ENCODE measurements at regions not wholly inside any gene's neighbourhood (a gene's known extent, or its start where the extent isn't known, plus 50 kb on each side); places are given as distances from the start of the nearest gene placed in this dataset.

GRCh38 chr2:60106836-60107529 lies 446.5 kb downstream of the BCL11A start:
- H3K9me3 Mint-ChIP-seq (ENCODE audit: low read depth, unreplicated experiment): peaks cover 6% of the 10 kb centered on the region
- no TSS peak for BruUV-seq (replicated peaks)
- no peak for DNase-seq
- no peak overlapping the region for H3K27ac Mint-ChIP-seq (ENCODE audit: unreplicated experiment)
- intact Hi-C loops (cut with micrococcal nuclease; ENCODE audit: unreplicated experiment): no loop called here
- CTCF ChIA-PET: interaction anchor here (0.5 kb wide), 1 partner anchor 451 kb away, joined by 4 read pairs; no protein-coding TSS in a partner anchor
- no peak overlapping the region for H3K4me3 Mint-ChIP-seq (ENCODE audit: low read depth, unreplicated experiment)
- H3K27me3 Mint-ChIP-seq (ENCODE audit: unreplicated experiment): no peaks in the 10 kb centered on the region
- no peaks in the 10 kb centered on the region for H3K4me1 Mint-ChIP-seq (ENCODE audit: low read depth, unreplicated experiment)
- TF ChIP-seq, protein P1, sequence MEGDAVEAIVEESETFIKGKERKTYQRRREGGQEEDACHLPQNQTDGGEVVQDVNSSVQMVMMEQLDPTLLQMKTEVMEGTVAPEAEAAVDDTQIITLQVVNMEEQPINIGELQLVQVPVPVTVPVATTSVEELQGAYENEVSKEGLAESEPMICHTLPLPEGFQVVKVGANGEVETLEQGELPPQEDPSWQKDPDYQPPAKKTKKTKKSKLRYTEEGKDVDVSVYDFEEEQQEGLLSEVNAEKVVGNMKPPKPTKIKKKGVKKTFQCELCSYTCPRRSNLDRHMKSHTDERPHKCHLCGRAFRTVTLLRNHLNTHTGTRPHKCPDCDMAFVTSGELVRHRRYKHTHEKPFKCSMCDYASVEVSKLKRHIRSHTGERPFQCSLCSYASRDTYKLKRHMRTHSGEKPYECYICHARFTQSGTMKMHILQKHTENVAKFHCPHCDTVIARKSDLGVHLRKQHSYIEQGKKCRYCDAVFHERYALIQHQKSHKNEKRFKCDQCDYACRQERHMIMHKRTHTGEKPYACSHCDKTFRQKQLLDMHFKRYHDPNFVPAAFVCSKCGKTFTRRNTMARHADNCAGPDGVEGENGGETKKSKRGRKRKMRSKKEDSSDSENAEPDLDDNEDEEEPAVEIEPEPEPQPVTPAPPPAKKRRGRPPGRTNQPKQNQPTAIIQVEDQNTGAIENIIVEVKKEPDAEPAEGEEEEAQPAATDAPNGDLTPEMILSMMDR (IDR thresholded peaks at IDR 0.05; ENCODE audit: unreplicated experiment): no peak
- no peaks in the 10 kb centered on the region for H3K36me3 Mint-ChIP-seq (ENCODE audit: insufficient read depth, unreplicated experiment)

DNA sequence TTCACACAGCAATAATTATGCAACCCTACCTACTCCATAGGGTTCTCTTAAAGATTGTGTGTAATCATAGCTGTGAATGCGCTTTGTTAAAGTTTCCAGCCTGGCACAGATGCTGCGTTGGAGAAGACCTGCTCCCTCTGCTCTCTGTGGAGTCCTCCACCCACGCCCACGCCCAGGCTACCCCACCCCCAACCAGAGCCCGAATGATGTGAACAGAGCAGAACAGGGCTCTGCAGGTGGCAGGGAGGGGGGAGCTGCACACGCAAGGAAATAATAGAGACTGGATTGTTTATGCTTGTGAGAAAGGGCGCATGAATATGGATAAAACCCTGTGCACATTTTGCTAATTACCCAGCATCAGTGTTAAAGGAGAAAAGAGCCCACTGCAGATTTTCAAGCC lies 447.5 kb downstream of the BCL11A start:
- Mint-ChIP-seq H3K4me3 (ENCODE audit: low read depth, unreplicated experiment) (no peak overlapping the region), H3K27me3 (ENCODE audit: unreplicated experiment) (no peaks in the 10 kb centered on the region), H3K9me3 (ENCODE audit: low read depth, unreplicated experiment) (peaks cover 8% of the 10 kb centered on the region), H3K4me1 (ENCODE audit: low read depth, unreplicated experiment) (no peaks in the 10 kb centered on the region), H3K27ac (ENCODE audit: unreplicated experiment) (no peak overlapping the region), H3K36me3 (ENCODE audit: insufficient read depth, unreplicated experiment) (no peaks in the 10 kb centered on the region)
- CTCF ChIA-PET: no interaction called here
- TF ChIP-seq, protein P1 (IDR thresholded peaks at IDR 0.05; ENCODE audit: unreplicated experiment): no peak
- DNase-seq: no peak
- intact Hi-C loops (cut with micrococcal nuclease; ENCODE audit: unreplicated experiment): no loop called here
- BruUV-seq (replicated peaks): no TSS peak

DNA sequence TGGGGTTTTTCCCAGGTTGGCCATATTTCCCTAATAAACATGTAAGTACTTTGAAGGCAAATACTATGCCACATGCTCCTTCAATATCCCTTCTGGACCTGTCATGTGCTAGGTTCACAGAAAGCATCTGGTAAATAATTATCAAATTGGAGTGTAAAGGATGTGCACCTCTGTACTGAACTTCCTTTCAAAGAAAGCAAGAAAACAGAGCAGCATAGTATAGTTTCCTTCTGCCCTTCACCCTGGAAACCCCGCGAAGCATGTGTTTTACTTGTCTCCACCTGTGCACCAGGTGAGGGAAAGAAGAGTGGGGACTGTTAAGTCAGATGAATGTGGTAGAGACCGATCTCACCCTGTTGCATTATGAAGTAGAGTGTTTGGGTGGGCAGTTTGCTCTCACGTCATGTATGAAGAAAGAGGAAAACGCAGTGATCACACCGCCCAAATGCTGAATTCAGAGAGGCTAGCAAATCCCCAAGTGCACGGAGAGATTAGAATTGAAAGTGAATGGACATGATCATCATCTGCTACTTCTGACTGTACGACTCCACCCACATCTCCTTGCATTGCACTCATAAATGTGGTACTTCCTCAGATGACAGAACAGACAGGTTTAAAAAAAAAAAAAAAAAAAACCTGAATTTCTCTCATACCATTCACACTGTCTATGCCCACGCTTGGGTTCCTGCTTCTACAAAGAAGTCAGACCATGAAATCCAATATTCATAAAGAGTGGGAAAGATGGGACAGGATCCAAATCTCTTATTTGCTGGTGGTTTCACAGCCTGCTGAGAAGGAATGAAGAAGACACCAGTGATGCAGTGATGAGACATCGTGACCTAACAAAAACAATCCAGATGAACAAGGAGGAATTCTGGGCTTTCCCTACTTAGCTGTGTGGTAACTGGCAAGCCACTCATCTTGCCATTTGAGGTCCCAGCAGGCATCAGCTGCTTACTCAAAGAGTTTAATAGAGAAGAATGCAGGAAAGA lies 448.6 kb downstream of the BCL11A start:
- H3K4me1 Mint-ChIP-seq (ENCODE audit: low read depth, unreplicated experiment): no peaks in the 10 kb centered on the region
- H3K9me3 Mint-ChIP-seq (ENCODE audit: low read depth, unreplicated experiment): peaks cover 8% of the 10 kb centered on the region
- no peaks in the 10 kb centered on the region for H3K36me3 Mint-ChIP-seq (ENCODE audit: insufficient read depth, unreplicated experiment)
- no peak overlapping the region for H3K4me3 Mint-ChIP-seq (ENCODE audit: low read depth, unreplicated experiment)
- H3K27ac Mint-ChIP-seq (ENCODE audit: unreplicated experiment): no peak overlapping the region
- H3K27me3 Mint-ChIP-seq (ENCODE audit: unreplicated experiment): no peaks in the 10 kb centered on the region
- intact Hi-C loops (cut with micrococcal nuclease; ENCODE audit: unreplicated experiment): no loop called here
- CTCF ChIA-PET: no interaction called here
- TF ChIP-seq, protein P1 (IDR thresholded peaks at IDR 0.05; ENCODE audit: unreplicated experiment): no peak
- BruUV-seq (replicated peaks): no TSS peak
- no peak for DNase-seq

GRCh38 chr2:60100034-60100433 lies 453.4 kb downstream of the BCL11A start:
- no peaks in the 10 kb centered on the region for H3K4me1 Mint-ChIP-seq (ENCODE audit: low read depth, unreplicated experiment)
- no TSS peak for BruUV-seq (replicated peaks)
- H3K27ac Mint-ChIP-seq (ENCODE audit: unreplicated experiment): no peak overlapping the region
- H3K4me3 Mint-ChIP-seq (ENCODE audit: low read depth, unreplicated experiment): no peak overlapping the region
- TF ChIP-seq, protein P1 (IDR thresholded peaks at IDR 0.05; ENCODE audit: unreplicated experiment): no peak
- no peaks in the 10 kb centered on the region for H3K36me3 Mint-ChIP-seq (ENCODE audit: insufficient read depth, unreplicated experiment)
- CTCF ChIA-PET: no interaction called here
- DNase-seq: no peak
- intact Hi-C loops (cut with micrococcal nuclease; ENCODE audit: unreplicated experiment): no loop called here
- H3K9me3 Mint-ChIP-seq (ENCODE audit: low read depth, unreplicated experiment): peaks cover 11% of the 10 kb centered on the region
- no peaks in the 10 kb centered on the region for H3K27me3 Mint-ChIP-seq (ENCODE audit: unreplicated experiment)

All from Calu3 (cell line).